GOT3 (cell line): ENCODE measurements at regions not wholly inside any gene's neighbourhood (a gene's known extent, or its start where the extent isn't known, plus 50 kb on each side); places are given as distances from the start of the nearest gene placed in this dataset.

Experiments
- DNase-seq: peaks from one replicate; lab custom pipeline; 2025; ENCODE audit warnings: mixed read lengths; lab: John Stamatoyannopoulos, UW

DNA sequence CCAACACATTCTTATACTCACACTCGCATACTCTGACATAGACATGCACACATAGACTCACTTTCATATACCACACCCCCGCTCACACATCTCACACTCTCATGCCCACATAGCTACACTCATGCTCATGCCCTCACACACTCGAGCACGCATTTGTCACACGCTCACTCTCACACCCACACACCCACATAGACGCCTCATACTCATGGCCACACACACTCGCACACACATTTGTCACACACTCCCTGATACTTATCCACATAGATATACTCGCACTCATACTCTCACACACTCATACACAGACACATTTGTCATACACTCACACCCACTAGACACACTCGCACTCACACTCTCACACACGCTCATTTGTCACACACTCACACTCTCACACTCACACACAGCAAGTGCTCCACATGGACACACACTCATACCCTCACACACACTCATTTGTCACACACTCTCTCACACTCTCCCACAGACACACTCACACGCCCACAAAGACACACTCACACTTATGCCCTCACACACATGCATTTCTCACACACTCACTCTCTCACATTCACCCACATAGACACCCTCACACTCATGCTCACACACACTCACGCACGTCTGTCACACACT is 50.9 kb downstream of the TNP1 start:
- DNase-seq, result no peak

GRCh38 chr2:216807857-216808272 is 52.0 kb downstream of the TNP1 start:
- DNase-seq, result no peak

- DNase-seq, result no peak
Measured at GRCh38 chr2:216804357-216805350, 55.2 kb downstream of the TNP1 start.

DNA sequence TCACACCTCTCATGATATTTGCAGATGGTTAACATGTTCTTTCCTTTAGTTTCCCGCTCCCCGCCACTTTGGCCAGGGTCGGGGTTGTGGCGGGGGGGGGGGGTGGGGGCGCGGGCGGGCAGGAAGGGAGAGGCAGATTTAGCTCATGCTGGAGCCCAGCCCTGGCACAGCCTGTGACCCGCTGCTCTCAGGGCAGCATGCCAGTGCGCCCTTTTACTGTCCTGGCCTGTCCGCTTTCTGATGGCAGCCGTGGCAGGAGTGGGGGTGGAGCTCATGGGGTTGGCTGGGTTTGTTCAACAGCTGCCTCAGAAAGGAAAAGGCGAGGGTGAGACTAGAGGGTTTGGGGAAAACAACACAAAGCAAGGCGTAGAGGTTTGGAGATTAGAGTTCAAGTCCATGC is 56.1 kb downstream of the TNP1 start:
- no peak for DNase-seq

GRCh38 chr2:216802516-216803215 is 57.2 kb downstream of the TNP1 start:
- DNase-seq, result no peak

- DNase-seq, result no peak
Measured at GRCh38 chr2:216800836-216801235, 59.0 kb downstream of the TNP1 start.

- peak; percentile 5 for DNase-seq
Measured at GRCh38 chr2:216799873-216800431, 59.9 kb downstream of the TNP1 start.

DNA sequence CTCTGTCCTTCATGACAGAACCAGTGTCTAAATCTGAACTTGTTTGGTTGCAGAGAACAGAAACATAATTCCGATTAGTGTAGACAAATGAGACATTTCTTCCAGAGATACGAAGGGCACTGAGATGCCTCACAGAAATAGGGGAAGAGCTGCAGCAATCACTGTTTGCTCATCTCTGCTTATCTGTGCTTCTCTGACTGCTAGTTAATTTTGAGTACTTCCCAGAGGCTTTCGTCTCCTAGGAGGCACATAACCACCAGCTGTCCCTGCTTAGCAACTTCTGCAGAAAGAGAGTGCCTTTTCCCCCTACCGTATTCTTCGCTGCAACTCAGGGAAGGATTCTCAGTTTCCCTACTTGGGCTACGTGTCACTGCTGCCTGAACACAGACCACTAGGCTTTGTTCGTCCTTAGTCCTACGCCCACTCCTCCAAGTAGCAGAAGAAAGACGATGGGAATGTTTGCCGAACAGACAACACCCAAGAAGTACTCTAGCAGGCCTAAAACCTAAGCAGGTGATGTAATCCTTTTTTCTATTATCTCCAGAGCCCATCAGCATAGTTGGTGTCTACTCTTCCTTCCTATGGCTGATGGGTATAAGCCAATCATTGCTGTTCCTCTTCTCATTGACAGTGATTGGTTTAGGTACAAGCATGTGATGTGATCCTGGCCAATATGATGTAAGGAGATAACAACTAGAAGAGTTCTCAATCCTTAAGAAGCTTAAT is 63.6 kb downstream of the TNP1 start:
- DNase-seq, result no peak

GRCh38 chr2:216793386-216793785 is 66.5 kb downstream of the TNP1 start:
- DNase-seq, result no peak

GRCh38 chr2:216792222-216793021 is 67.4 kb downstream of the TNP1 start:
- DNase-seq, result no peak

GRCh38 chr2:216791303-216791702 is 68.6 kb downstream of the TNP1 start:
- DNase-seq, result no peak

DNA sequence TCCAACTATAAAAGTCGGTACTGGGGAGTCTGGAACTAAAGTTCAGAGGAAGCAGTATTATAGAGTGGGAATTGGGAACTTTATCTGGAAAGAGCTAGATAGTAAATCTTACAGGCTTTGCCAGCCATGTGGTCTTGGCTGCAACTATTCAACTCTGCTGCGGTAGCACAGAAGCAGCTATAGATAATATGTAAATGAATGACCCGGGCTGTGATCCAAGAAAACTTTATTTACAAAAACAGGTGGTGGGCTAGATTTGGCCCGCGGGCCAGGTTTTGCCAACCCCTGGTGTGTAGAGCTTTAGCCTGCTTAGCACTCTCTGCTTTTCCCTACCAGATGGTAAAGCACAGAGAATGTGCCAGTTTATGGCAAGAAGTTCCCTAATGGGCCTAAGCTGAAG is 70.8 kb downstream of the TNP1 start:
- DNase-seq, result no peak

- no peak for DNase-seq
Measured at GRCh38 chr2:216787851-216788540, 71.9 kb downstream of the TNP1 start.

DNA sequence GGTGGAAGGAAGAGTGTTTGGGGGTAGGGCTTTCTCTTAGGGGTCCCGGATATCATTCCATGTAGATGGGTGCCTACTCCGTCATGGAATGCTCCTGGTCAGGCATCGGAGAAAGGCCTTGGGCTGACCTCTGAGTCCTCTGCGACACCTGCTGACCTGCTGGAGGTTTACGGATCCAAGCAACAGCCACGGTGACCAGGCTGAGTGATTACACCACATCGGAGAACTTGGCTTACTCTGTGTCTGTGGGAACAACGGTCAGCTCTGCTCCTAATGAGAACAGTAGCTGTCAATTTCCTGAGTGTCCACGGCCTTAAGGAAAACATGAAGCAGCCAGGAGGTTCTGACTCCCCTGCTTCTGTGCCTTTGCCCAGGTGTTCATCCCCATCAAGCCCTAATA is 73.2 kb downstream of the TNP1 start:
- no peak for DNase-seq

DNA sequence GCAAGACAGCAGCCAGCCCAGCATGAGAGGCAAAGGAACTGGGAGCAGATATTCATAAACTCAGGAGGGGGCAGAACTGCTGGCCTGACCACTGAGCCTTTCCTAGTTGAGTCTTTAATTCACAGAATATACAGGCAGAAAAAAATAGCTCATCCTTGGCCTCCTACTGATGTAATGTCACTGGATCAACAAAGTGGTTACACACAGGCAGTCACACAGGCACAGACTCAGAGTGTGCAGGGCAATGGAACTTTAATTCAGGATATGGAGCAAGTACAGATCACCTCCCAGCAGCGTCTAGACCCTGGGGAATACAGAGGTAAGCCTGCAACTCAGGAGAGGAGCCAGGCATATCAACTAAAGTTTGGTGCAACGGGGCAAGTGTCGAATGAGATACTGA is 75.4 kb downstream of the TNP1 start:
- no peak for DNase-seq

DNA sequence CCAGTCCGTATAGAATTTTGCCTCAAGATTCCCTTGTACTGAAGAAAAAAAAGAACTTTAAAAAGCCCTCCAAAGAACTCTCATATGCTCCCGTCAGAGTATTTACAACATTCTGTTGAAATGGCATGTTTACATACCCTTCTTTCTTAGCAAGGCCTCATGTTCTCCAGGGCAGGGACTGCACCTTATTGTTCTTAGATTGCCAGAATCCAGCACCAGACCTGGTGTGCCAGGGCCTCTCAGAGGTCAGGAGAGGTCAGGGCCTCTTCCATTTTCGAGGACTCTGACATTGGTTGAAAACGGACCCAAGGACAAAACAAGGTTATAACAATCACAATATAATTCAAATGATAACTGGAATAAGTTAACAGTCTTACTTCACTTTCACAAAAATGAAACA is 78.2 kb downstream of the TNP1 start:
- no peak for DNase-seq

DNA sequence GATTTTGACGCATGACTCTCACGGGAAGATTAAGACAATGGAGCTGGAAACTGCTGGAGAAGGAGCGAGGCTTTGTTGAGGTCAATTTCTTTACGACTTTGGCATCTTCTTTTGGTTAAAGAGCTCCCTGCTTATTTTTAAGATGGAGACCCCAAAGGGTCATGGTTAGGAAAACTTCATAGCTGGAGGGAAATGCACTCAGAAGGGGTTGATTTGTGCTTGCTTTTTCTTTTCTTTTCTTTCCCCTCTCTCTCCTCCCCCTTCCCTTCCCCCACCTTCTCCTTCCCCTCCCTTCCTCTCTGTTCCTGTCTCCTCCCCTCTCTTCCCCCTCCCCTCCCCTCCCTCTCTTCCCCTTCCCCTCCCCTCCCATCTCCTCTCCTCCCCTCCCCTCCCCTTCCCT is 79.0 kb downstream of the TNP1 start:
- DNase-seq, result no peak

- DNase-seq, result no peak
Measured at GRCh38 chr2:216777637-216778273, 82.1 kb downstream of the TNP1 start.

GRCh38 chr2:216776066-216776850 is 80.9 kb upstream of the IGFBP5 start:
- no peak for DNase-seq
